Natural killer cell (primary cell): ENCODE measurements at regions not wholly inside any gene's neighbourhood (a gene's known extent, or its start where the extent isn't known, plus 50 kb on each side); places are given as distances from the start of the nearest gene placed in this dataset.

Experiments used
- ATAC-seq, 3 donors: fragments of 150-1000 bp in 2 of 3; fragments of 200-7000 bp in 1 of 3; cut with Tn5 transposase; 1 replicate in 1 of 3; 2 replicates in 2 of 3; pipeline ENCODE4 v1.10.0; 2021; ENCODE audit warnings: mild to moderate bottlenecking in 2 of 3, moderate library complexity in 2 of 3
- DNase-seq, 2 donors: peaks; one replicate each; pipeline versions ENCODE4 v3.0.0 to v3.0.0-alpha.2; 2013 to 2021; ENCODE audit warnings: mixed read lengths in 1 of 2
- H3K27ac ChIP-seq: one replicate; pipeline ENCODE4 v1.5.1; 2013; ENCODE audit warnings: mild to moderate bottlenecking, low read length
- H3K27me3 ChIP-seq: one replicate; pipeline ENCODE4 v1.6.1; 2013; ENCODE audit warnings: low read length; ENCODE audit not compliant: control insufficient read depth, insufficient read depth
- H3K36me3 ChIP-seq: one replicate; pipeline ENCODE4 v1.6.1; 2013; ENCODE audit warnings: low read length; ENCODE audit not compliant: control insufficient read depth, insufficient read depth
- H3K4me1 ChIP-seq: one replicate; pipeline ENCODE4 v1.6.1; 2013; ENCODE audit warnings: low read length; ENCODE audit not compliant: control insufficient read depth, insufficient read depth
- H3K4me3 ChIP-seq: one replicate; pipeline ENCODE4 v1.5.1; 2013; ENCODE audit warnings: low read length
- H3K9me3 ChIP-seq: one replicate; pipeline ENCODE4 v1.6.1; 2013; ENCODE audit warnings: low read length; ENCODE audit not compliant: control insufficient read depth, insufficient read depth
- H3K27ac Mint-ChIP-seq, 2 donors: one replicate each; pipeline ENCODE4 v1.8.0; 2022; ENCODE audit warnings: mild to moderate bottlenecking in 2 of 2, mixed read lengths in 2 of 2, moderate library complexity in 1 of 2
- H3K27me3 Mint-ChIP-seq, 2 donors: one replicate each; pipeline ENCODE4 v1.8.0; 2022; ENCODE audit warnings: low read depth in 2 of 2, mixed read lengths in 2 of 2
- H3K36me3 Mint-ChIP-seq: one replicate; pipeline ENCODE4 v1.8.0; 2022; ENCODE audit warnings: mixed read lengths
- H3K4me1 Mint-ChIP-seq, 2 donors: one replicate each; pipeline ENCODE4 v1.8.0; 2022; ENCODE audit warnings: mixed read lengths in 2 of 2
- H3K4me3 Mint-ChIP-seq: one replicate; pipeline ENCODE4 v1.8.0; 2022; ENCODE audit warnings: mild to moderate bottlenecking, moderate library complexity, mixed read lengths
- H3K9me3 Mint-ChIP-seq, 2 donors: one replicate each; pipeline ENCODE4 v1.8.0; 2022; ENCODE audit warnings: mixed read lengths in 2 of 2
- WGBS: methylation state at CpG from one replicate; pipeline ENCODE4 v1.1.7; 2013; ENCODE audit warnings: missing lambda C conversion rate; ENCODE audit not compliant: insufficient coverage; 5-methylcytosine and 5-hydroxymethylcytosine counted together
- intact Hi-C: fragments of 100-400 bp; cut with micrococcal nuclease; formaldehyde crosslinking; loops from one replicate; pipeline ENCODE4 v1.14.2; 2022
- TF ChIP-seq, protein P1 (sequence below): fragments of 200-600 bp; IDR thresholded peaks from one replicate; pipeline ENCODE4 v1.8.0; 2022; ENCODE audit warnings: antibody characterized with exemption

DNA sequence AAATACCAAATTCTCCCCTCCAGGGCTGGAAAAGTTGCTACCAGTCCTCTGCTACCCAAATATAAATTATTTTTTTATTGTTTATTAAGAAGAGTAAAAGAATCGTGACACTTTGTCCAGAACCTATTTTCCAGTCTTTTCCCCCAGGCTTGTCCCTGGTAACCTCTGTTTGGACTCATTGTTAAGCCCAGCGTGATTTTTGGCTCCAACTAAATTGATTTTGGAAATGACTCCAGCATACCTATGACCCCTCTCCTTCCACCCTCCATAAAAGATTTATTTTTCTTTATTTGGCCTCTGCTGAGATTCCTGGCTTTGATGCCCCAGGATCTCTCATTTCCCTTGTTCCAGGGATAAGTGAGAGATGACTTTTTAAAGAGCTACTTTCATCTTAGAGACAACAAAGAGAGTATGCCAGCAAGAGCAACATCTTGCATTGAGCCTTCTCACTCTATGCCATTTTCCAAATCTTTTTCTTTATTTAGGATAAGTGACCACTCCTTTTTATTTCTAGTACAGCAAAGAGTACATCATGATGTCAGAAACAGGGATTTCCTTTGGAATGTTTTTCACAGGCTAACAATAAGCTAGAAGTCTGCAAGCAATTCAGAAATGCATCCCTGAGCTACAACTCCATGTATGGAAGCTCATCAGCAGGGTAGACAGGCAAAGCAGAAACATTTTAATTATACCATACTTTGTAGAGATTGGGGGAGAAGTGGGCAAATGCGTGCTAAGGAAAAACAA is 75.8 kb downstream of the DAD1 start:
- H3K27ac Mint-ChIP-seq: peak overlapping the region; percentile 56 to 85
- no peak overlapping the region for H3K4me3 ChIP-seq
- H3K27me3 ChIP-seq: no peaks in the 10 kb centered on the region
- ATAC-seq: no peak
- no peaks in the 10 kb centered on the region for H3K27me3 Mint-ChIP-seq
- peaks cover 56 to 75% of the 10 kb centered on the region in 2 donors for H3K4me1 Mint-ChIP-seq
- H3K27ac ChIP-seq: peak overlapping the region; percentile 34
- TF ChIP-seq, protein P1, sequence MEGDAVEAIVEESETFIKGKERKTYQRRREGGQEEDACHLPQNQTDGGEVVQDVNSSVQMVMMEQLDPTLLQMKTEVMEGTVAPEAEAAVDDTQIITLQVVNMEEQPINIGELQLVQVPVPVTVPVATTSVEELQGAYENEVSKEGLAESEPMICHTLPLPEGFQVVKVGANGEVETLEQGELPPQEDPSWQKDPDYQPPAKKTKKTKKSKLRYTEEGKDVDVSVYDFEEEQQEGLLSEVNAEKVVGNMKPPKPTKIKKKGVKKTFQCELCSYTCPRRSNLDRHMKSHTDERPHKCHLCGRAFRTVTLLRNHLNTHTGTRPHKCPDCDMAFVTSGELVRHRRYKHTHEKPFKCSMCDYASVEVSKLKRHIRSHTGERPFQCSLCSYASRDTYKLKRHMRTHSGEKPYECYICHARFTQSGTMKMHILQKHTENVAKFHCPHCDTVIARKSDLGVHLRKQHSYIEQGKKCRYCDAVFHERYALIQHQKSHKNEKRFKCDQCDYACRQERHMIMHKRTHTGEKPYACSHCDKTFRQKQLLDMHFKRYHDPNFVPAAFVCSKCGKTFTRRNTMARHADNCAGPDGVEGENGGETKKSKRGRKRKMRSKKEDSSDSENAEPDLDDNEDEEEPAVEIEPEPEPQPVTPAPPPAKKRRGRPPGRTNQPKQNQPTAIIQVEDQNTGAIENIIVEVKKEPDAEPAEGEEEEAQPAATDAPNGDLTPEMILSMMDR: no peak
- intact Hi-C loops: no loop called here
- no peaks in the 10 kb centered on the region for H3K9me3 ChIP-seq
- WGBS: 98% methylated on average over 3 of the region's 3 CpGs
- H3K4me3 Mint-ChIP-seq: peak overlapping the region; percentile 69
- DNase-seq: no peak
- no peaks in the 10 kb centered on the region for H3K9me3 Mint-ChIP-seq
- H3K36me3 Mint-ChIP-seq: peaks cover 9% of the 10 kb centered on the region
- peaks cover 58% of the 10 kb centered on the region for H3K4me1 ChIP-seq
- no peaks in the 10 kb centered on the region for H3K36me3 ChIP-seq

DNA sequence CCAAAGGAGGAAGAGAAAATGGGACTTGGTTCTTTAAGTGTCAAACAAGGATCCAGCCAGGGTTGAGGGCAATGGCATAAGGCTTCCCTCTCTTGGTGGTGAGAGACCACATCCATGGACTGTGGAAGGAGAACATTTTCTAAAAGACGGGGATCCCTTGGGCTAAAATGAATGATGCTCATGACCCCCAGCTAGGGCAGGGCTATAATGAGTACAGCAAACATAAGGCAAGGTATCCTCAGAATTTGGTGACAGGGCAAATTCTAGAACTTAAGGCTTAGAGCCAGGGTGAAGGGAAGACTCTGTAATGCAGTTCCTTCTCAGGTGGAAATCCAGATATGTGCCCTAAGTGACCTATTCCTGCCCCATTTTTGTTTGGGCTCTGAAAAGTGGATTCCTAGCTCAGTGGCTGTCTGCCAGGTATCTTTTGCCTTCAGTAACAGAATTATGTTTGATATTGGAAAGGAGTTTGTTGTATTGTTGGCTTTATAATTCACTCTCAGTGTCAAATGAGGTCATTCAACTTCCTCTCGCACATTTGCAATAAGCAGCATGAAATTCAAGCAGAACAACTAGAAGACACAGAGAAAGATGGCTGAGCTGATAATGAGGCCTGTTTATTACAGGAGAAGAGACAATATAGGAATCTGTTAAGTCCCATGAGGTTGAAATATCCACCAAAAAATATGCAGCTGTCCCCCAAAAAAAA is 76.8 kb downstream of the DAD1 start:
- DNase-seq (peak in 1 of 2 donors; percentile 62), ATAC-seq (peak in 2 of 3 donors; percentile 45 to 53)
- 89% methylated on average over 1 of the region's 2 CpGs for WGBS
- Mint-ChIP-seq H3K27ac (peak overlapping the region; percentile 56 to 85), H3K4me3 (no peak overlapping the region), H3K4me1 (peaks cover 48 to 70% of the 10 kb centered on the region in 2 donors), H3K36me3 (peaks cover 9% of the 10 kb centered on the region), H3K27me3 (no peaks in the 10 kb centered on the region), H3K9me3 (no peaks in the 10 kb centered on the region)
- no peaks in the 10 kb centered on the region for H3K27me3 ChIP-seq
- no peaks in the 10 kb centered on the region for H3K9me3 ChIP-seq
- TF ChIP-seq, protein P1: no peak
- H3K4me3 ChIP-seq: no peak overlapping the region
- peak overlapping the region; percentile 34 for H3K27ac ChIP-seq
- H3K36me3 ChIP-seq: no peaks in the 10 kb centered on the region
- intact Hi-C loops: no loop called here
- H3K4me1 ChIP-seq: peaks cover 54% of the 10 kb centered on the region

DNA sequence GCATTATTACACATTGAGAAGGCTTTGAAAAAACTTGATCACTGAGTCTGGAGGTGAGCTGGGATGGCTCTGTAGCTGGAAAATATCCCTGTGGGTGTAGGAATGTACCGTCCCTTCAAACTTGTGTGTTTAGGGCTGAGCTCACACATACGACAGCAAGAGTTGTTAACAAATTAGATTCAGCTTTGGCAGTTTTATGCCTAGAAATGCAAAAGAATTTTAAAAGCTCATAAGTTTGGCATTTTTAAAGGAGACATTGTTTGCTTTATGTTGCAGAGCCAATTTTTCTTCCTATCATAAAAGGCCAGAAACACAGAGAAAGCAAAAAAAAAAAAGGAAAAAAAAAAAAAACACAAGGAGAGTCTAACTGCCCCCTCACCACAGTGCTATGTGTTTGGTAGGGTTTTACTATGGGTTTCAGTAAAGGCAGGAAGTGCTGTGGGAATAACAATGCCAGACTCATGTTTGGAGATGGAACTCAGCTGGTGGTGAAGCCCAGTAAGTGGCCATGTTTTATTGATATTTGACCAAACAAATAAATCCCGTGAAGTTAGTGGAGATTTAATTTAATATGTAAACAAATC is 78.4 kb downstream of the DAD1 start:
- peak overlapping the region; percentile 40 for H3K4me3 Mint-ChIP-seq
- H3K36me3 Mint-ChIP-seq: peaks cover 9% of the 10 kb centered on the region
- Histone ChIP-seq H3K9me3 (no peaks in the 10 kb centered on the region), H3K4me1 (peaks cover 57% of the 10 kb centered on the region), H3K4me3 (no peak overlapping the region), H3K27me3 (no peaks in the 10 kb centered on the region), H3K36me3 (no peaks in the 10 kb centered on the region), H3K27ac (peak overlapping the region; percentile 39)
- no peak for ATAC-seq
- 86% methylated on average over 2 of the region's 3 CpGs for WGBS
- peaks cover 59 to 74% of the 10 kb centered on the region in 2 donors for H3K4me1 Mint-ChIP-seq
- peak overlapping the region; percentile 47 to 56 for H3K27ac Mint-ChIP-seq
- TF ChIP-seq, protein P1: no peak
- intact Hi-C loops: no loop called here
- no peak for DNase-seq
- no peaks in the 10 kb centered on the region for H3K27me3 Mint-ChIP-seq
- no peaks in the 10 kb centered on the region for H3K9me3 Mint-ChIP-seq
